ENCODE measurements at regions not wholly inside any gene's neighbourhood (a gene's known extent, or its start where the extent isn't known, plus 50 kb on each side); places are given as distances from the start of the nearest gene placed in this dataset.

GRCh38 chr6:169908403-169908933, 157.0 kb downstream of the ERMARD start (continued):
- TF ChIP-seq, protein P1, sequence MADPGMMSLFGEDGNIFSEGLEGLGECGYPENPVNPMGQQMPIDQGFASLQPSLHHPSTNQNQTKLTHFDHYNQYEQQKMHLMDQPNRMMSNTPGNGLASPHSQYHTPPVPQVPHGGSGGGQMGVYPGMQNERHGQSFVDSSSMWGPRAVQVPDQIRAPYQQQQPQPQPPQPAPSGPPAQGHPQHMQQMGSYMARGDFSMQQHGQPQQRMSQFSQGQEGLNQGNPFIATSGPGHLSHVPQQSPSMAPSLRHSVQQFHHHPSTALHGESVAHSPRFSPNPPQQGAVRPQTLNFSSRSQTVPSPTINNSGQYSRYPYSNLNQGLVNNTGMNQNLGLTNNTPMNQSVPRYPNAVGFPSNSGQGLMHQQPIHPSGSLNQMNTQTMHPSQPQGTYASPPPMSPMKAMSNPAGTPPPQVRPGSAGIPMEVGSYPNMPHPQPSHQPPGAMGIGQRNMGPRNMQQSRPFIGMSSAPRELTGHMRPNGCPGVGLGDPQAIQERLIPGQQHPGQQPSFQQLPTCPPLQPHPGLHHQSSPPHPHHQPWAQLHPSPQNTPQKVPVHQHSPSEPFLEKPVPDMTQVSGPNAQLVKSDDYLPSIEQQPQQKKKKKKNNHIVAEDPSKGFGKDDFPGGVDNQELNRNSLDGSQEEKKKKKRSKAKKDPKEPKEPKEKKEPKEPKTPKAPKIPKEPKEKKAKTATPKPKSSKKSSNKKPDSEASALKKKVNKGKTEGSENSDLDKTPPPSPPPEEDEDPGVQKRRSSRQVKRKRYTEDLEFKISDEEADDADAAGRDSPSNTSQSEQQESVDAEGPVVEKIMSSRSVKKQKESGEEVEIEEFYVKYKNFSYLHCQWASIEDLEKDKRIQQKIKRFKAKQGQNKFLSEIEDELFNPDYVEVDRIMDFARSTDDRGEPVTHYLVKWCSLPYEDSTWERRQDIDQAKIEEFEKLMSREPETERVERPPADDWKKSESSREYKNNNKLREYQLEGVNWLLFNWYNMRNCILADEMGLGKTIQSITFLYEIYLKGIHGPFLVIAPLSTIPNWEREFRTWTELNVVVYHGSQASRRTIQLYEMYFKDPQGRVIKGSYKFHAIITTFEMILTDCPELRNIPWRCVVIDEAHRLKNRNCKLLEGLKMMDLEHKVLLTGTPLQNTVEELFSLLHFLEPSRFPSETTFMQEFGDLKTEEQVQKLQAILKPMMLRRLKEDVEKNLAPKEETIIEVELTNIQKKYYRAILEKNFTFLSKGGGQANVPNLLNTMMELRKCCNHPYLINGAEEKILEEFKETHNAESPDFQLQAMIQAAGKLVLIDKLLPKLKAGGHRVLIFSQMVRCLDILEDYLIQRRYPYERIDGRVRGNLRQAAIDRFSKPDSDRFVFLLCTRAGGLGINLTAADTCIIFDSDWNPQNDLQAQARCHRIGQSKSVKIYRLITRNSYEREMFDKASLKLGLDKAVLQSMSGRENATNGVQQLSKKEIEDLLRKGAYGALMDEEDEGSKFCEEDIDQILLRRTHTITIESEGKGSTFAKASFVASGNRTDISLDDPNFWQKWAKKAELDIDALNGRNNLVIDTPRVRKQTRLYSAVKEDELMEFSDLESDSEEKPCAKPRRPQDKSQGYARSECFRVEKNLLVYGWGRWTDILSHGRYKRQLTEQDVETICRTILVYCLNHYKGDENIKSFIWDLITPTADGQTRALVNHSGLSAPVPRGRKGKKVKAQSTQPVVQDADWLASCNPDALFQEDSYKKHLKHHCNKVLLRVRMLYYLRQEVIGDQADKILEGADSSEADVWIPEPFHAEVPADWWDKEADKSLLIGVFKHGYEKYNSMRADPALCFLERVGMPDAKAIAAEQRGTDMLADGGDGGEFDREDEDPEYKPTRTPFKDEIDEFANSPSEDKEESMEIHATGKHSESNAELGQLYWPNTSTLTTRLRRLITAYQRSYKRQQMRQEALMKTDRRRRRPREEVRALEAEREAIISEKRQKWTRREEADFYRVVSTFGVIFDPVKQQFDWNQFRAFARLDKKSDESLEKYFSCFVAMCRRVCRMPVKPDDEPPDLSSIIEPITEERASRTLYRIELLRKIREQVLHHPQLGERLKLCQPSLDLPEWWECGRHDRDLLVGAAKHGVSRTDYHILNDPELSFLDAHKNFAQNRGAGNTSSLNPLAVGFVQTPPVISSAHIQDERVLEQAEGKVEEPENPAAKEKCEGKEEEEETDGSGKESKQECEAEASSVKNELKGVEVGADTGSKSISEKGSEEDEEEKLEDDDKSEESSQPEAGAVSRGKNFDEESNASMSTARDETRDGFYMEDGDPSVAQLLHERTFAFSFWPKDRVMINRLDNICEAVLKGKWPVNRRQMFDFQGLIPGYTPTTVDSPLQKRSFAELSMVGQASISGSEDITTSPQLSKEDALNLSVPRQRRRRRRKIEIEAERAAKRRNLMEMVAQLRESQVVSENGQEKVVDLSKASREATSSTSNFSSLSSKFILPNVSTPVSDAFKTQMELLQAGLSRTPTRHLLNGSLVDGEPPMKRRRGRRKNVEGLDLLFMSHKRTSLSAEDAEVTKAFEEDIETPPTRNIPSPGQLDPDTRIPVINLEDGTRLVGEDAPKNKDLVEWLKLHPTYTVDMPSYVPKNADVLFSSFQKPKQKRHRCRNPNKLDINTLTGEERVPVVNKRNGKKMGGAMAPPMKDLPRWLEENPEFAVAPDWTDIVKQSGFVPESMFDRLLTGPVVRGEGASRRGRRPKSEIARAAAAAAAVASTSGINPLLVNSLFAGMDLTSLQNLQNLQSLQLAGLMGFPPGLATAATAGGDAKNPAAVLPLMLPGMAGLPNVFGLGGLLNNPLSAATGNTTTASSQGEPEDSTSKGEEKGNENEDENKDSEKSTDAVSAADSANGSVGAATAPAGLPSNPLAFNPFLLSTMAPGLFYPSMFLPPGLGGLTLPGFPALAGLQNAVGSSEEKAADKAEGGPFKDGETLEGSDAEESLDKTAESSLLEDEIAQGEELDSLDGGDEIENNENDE (IDR thresholded peaks at IDR 0.05; ENCODE audit: insufficient replicate concordance, low read length): no peak

Data from H1 (cell line).